ENCODE measurements at regions not wholly inside any gene's neighbourhood (a gene's known extent, or its start where the extent isn't known, plus 50 kb on each side); places are given as distances from the start of the nearest gene placed in this dataset.

DNA sequence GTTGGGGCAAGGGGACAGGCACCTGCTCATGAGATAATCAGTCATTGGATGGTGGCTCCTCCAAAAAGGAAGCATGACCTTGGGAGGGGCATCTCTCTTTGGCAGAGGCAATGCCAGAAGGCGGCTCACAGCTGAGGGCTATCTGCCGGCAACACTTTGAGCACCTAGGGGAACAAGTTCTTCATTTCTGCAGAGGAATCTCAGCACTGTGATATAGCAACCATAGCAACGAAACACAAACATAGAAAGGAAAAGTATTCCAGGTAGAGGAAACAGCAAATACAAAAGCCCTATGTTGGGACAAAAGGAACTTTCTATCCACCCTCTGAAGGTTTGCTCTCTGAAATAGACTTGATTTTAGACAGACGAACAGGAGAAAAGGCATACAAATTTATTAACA, 89.1 kb upstream of the NEDD4L start:
- H2AFZ ChIP-seq (ENCODE audit: low read depth), result no peak overlapping the region
- H3K4me1 ChIP-seq (ENCODE audit: control insufficient read depth in 1 of 2, insufficient read depth in 2 of 2, low read depth in 1 of 2, low read length in 1 of 2), result peaks cover 0 to 7% of the 10 kb centered on the region in 2 experiments; a peak in 1 of 4 replicates
- no peak overlapping the region for H3K27ac ChIP-seq (ENCODE audit: low read depth in 2 of 2, low read length in 1 of 2)
- no peaks in the 10 kb centered on the region for H3K79me2 ChIP-seq (ENCODE audit: insufficient read depth)
- H4K20me1 ChIP-seq (ENCODE audit: insufficient read depth), result no peaks in the 10 kb centered on the region
- TF ChIP-seq GATA2 (CRISPR knock-in tag; IDR thresholded peaks at IDR 0.05) (no peak), USF2 (IDR thresholded peaks at IDR 0.05; ENCODE audit: borderline replicate concordance, low read depth, low read length) (no peak), EZH2phosphoT487 (IDR thresholded peaks at IDR 0.05; ENCODE audit: borderline replicate concordance, low read depth) (no peak)
- H3F3A ChIP-seq (replicated peaks; ENCODE audit: insufficient read depth), result no peaks in the 10 kb centered on the region
- no peak for DNase-seq
- H3K9me2 ChIP-seq, result no peaks in the 10 kb centered on the region
- ChIA-PET CTCF (no interaction called here), POLR2A (no interaction called here)
- H3K9me3 ChIP-seq, result no peaks in the 10 kb centered on the region
- H3K36me3 ChIP-seq (replicated peaks in 1 of 2; ENCODE audit: control insufficient read depth in 1 of 2, insufficient read depth in 2 of 2, low read length in 1 of 2), result no peaks in the 10 kb centered on the region
- H3K9ac ChIP-seq, result no peak overlapping the region
- no peak overlapping the region for H3K4me3 ChIP-seq (ENCODE audit: low read depth in 2 of 2, low read length in 1 of 2)
- H3K27me3 ChIP-seq (ENCODE audit: insufficient read depth), result no peaks in the 10 kb centered on the region; the same call in 1 of the 2 replicates
- H3K4me2 ChIP-seq, result no peak overlapping the region
- 72% methylated on average over 4 of the region's 4 CpGs for WGBS (ENCODE audit: low lambda C conversion rate)

DNA sequence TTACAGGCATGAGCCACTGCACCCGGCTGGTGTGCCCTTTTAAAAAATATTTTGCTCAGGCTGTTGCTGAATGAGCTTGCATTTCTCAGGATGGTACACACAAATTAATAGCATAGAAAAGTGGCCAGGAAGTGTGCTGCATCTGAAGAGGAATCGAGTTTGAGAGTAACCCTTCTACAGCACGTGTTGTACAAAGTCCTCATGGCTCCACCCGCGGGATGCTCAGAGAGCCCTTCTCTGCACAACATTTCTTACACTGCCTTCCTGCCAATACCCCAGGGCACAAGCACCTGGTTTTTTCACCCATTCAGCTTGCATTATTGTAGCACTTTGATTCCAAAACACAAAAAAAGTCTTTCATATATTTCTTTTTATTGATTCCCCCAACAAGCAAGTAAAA, 90.1 kb upstream of the NEDD4L start:
- WGBS (ENCODE audit: low lambda C conversion rate), result 73% methylated on average over 5 of the region's 5 CpGs
- ChIA-PET POLR2A (no interaction called here), CTCF (no interaction called here)
- no peak overlapping the region for H3K27ac ChIP-seq (ENCODE audit: low read depth in 2 of 2, low read length in 1 of 2)
- no peaks in the 10 kb centered on the region for H3F3A ChIP-seq (replicated peaks; ENCODE audit: insufficient read depth)
- H3K9ac ChIP-seq, result no peak overlapping the region
- no peak overlapping the region for H2AFZ ChIP-seq (ENCODE audit: low read depth)
- TF ChIP-seq RCOR1 (IDR thresholded peaks at IDR 0.05; ENCODE audit: low read length) (no peak), RXRA (IDR thresholded peaks at IDR 0.05; ENCODE audit: borderline replicate concordance, low read depth) (no peak), TCF12 (IDR thresholded peaks at IDR 0.05) (no peak), MXI1 (IDR thresholded peaks at IDR 0.05; ENCODE audit: low read depth, low read length) (no peak)
- no peaks in the 10 kb centered on the region for H4K20me1 ChIP-seq (ENCODE audit: insufficient read depth)
- H3K4me1 ChIP-seq (ENCODE audit: control insufficient read depth in 1 of 2, insufficient read depth in 2 of 2, low read depth in 1 of 2, low read length in 1 of 2), result no peaks in the 10 kb centered on the region
- H3K4me2 ChIP-seq, result no peak overlapping the region
- DNase-seq, result no peak
- no peaks in the 10 kb centered on the region for H3K79me2 ChIP-seq (ENCODE audit: insufficient read depth)
- no peaks in the 10 kb centered on the region for H3K9me3 ChIP-seq
- H3K9me2 ChIP-seq, result no peaks in the 10 kb centered on the region
- no peaks in the 10 kb centered on the region; the same call in 1 of the 2 replicates for H3K27me3 ChIP-seq (ENCODE audit: insufficient read depth)
- no peak overlapping the region for H3K4me3 ChIP-seq (ENCODE audit: low read depth in 2 of 2, low read length in 1 of 2)
- H3K36me3 ChIP-seq (replicated peaks in 1 of 2; ENCODE audit: control insufficient read depth in 1 of 2, insufficient read depth in 2 of 2, low read length in 1 of 2), result no peaks in the 10 kb centered on the region

GRCh38 chr18:57951999-57952774, 91.8 kb upstream of the NEDD4L start:
- no peaks in the 10 kb centered on the region; the same call in 1 of the 2 replicates for H3K27me3 ChIP-seq (ENCODE audit: insufficient read depth)
- H4K20me1 ChIP-seq (ENCODE audit: insufficient read depth), result no peaks in the 10 kb centered on the region
- ChIA-PET POLR2A (no interaction called here), CTCF (interaction anchor here (0.7 to 1.1 kb wide), 3 partner anchors 28 to 369 kb away, joined by 3 read pairs; no protein-coding TSS in a partner anchor)
- H3K4me1 ChIP-seq (ENCODE audit: control insufficient read depth in 1 of 2, insufficient read depth in 2 of 2, low read depth in 1 of 2, low read length in 1 of 2), result no peaks in the 10 kb centered on the region
- 72% methylated on average over 7 of the region's 10 CpGs for WGBS (ENCODE audit: low lambda C conversion rate)
- no peak overlapping the region for H3K4me2 ChIP-seq
- H3K9me3 ChIP-seq, result no peaks in the 10 kb centered on the region
- H3K4me3 ChIP-seq (ENCODE audit: low read depth in 2 of 2, low read length in 1 of 2), result no peak overlapping the region
- H3F3A ChIP-seq (replicated peaks; ENCODE audit: insufficient read depth), result no peaks in the 10 kb centered on the region
- no peak for TF ChIP-seq POLR2AphosphoS5 (IDR thresholded peaks at IDR 0.05; ENCODE audit: low read depth, low read length)
- TF ChIP-seq YY1 (IDR thresholded peaks at IDR 0.05; ENCODE audit: low read depth), result no peak
- no peak for TF ChIP-seq EP300 (IDR thresholded peaks at IDR 0.05; ENCODE audit: borderline replicate concordance in 1 of 2, low read depth in 1 of 2, low read length in 1 of 2)
- no peak for TF ChIP-seq NFIC (IDR thresholded peaks at IDR 0.05; ENCODE audit: borderline replicate concordance)
- TF ChIP-seq TEAD4 (IDR thresholded peaks at IDR 0.05; ENCODE audit: borderline replicate concordance, insufficient read depth), result no peak
- no peak for TF ChIP-seq FOXM1 (IDR thresholded peaks at IDR 0.05; ENCODE audit: low read depth)
- TF ChIP-seq CHD2 (IDR thresholded peaks at IDR 0.05; ENCODE audit: low read length, partially characterized antibody), result no peak
- H3K9me2 ChIP-seq, result no peaks in the 10 kb centered on the region
- H2AFZ ChIP-seq (ENCODE audit: low read depth), result no peak overlapping the region
- no peak overlapping the region for H3K27ac ChIP-seq (ENCODE audit: low read depth in 2 of 2, low read length in 1 of 2)
- no peak for DNase-seq
- H3K36me3 ChIP-seq (replicated peaks in 1 of 2; ENCODE audit: control insufficient read depth in 1 of 2, insufficient read depth in 2 of 2, low read length in 1 of 2), result no peaks in the 10 kb centered on the region
- no peak overlapping the region for H3K9ac ChIP-seq
- H3K79me2 ChIP-seq (ENCODE audit: insufficient read depth), result no peaks in the 10 kb centered on the region
